ENCODE measurements at regions not wholly inside any gene's neighbourhood (a gene's known extent, or its start where the extent isn't known, plus 50 kb on each side); places are given as distances from the start of the nearest gene placed in this dataset.

DNA sequence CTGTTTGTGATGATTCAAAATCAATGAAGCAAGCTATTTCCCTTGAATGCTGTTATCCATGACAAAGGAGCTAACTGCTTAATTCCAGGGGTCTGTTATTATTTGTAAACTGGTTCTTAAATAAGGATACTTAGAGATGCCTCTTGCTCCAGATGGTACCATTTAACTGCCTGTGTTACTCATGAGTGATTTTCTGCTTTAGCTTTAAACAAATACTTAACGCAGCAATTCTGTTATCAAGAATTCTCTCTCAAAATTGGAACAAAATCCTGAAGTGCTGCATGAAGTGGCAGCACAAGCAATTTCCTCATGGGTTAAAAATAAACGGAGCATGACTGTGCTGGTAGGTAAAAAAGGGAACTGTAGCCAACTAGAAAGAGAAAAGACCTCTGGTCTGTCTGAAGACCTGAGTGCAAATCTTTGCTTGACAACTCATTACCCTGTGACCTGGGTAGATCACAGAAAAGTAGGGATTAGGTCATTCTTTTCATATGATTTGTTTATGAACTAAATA is 62.5 kb upstream of the GBE1 start:
- Histone ChIP-seq H3K36me3 (ENCODE audit: control insufficient read depth in 2 of 2, extremely low read depth in 1 of 2, insufficient read depth in 2 of 2, low read length in 2 of 2) (no peaks in the 10 kb centered on the region), H3K9me3 (ENCODE audit: control insufficient read depth, low read depth, low read length) (no peaks in the 10 kb centered on the region), H3K9ac (ENCODE audit: control insufficient read depth, extremely low read depth, insufficient read depth, low read length) (no peak overlapping the region), H3K4me1 (ENCODE audit: control insufficient read depth, extremely low read depth, insufficient read depth, low read length) (no peaks in the 10 kb centered on the region), H2AFZ (ENCODE audit: control insufficient read depth, low read length) (no peak overlapping the region), H3K9me1 (ENCODE audit: control insufficient read depth, extremely low read depth, insufficient read depth, low read length) (no peaks in the 10 kb centered on the region), H3K4me3 (ENCODE audit: control insufficient read depth in 2 of 3, extremely low read depth in 1 of 3, insufficient read depth in 2 of 3, low read depth in 1 of 3, low read length in 3 of 3) (no peak overlapping the region), H4K20me1 (ENCODE audit: control insufficient read depth, extremely low read depth, insufficient read depth, low read length) (no peaks in the 10 kb centered on the region), H3K4me2 (ENCODE audit: control insufficient read depth, extremely low read depth, insufficient read depth, low read depth, low read length) (no peak overlapping the region), H3K27ac (ENCODE audit: control insufficient read depth, insufficient read depth, low read length) (no peak overlapping the region), H3K79me2 (ENCODE audit: control insufficient read depth, insufficient read depth, low read length) (no peaks in the 10 kb centered on the region), H3K27me3 (ENCODE audit: control insufficient read depth, extremely low read depth, insufficient read depth, low read length) (no peaks in the 10 kb centered on the region)
- DNase-seq (ENCODE audit: low read depth, low spot score) (no peak), FAIRE-seq (no peak)
- no peak for TF ChIP-seq EZH2 (IDR thresholded peaks at IDR 0.05; ENCODE audit: low read length)
- no peak for TF ChIP-seq CTCF (optimal IDR thresholded peaks at IDR 0.05 in 1 of 3, IDR thresholded peaks at IDR 0.05 in 1 of 3, conservative IDR thresholded peaks at IDR 0.05 in 1 of 3; ENCODE audit: extremely low read depth in 1 of 3, insufficient read depth in 2 of 3, low read length in 3 of 3)
- dilution Hi-C loops (cut with MboI; ENCODE audit: extremely low pct_ligation_motif_present, low sequenced_read_pairs), result no loop called here

DNA sequence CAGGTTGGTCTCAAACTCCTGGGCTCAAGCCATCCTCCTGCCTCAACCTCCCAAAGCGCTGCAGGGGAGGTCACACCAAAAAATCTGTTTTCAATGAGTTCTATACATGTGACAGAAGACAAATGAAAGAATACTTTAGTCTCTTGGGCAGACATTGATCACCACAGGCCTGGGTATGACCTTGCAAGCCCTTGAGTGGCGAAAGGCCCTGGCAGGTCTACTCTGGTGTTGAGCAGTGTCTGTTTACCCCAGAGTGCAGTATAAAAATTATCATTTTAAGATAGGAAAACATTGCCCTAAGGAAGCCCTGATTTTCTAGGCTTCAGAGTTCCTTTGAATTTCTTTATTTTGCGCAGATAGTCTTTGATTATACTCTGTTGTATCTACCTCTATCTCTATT is 61.6 kb upstream of the GBE1 start:
- no peak for FAIRE-seq
- TF ChIP-seq EZH2 (IDR thresholded peaks at IDR 0.05; ENCODE audit: low read length) (no peak), CTCF (optimal IDR thresholded peaks at IDR 0.05 in 1 of 3, IDR thresholded peaks at IDR 0.05 in 1 of 3, conservative IDR thresholded peaks at IDR 0.05 in 1 of 3; ENCODE audit: extremely low read depth in 1 of 3, insufficient read depth in 2 of 3, low read length in 3 of 3) (no peak)
- H3K4me2 ChIP-seq (ENCODE audit: control insufficient read depth, extremely low read depth, insufficient read depth, low read depth, low read length), result no peak overlapping the region
- H3K9ac ChIP-seq (ENCODE audit: control insufficient read depth, extremely low read depth, insufficient read depth, low read length), result no peak overlapping the region
- H3K4me3 ChIP-seq (ENCODE audit: control insufficient read depth in 2 of 3, extremely low read depth in 1 of 3, insufficient read depth in 2 of 3, low read depth in 1 of 3, low read length in 3 of 3), result no peak overlapping the region
- H2AFZ ChIP-seq (ENCODE audit: control insufficient read depth, low read length), result no peak overlapping the region
- no peaks in the 10 kb centered on the region for H3K9me1 ChIP-seq (ENCODE audit: control insufficient read depth, extremely low read depth, insufficient read depth, low read length)
- H3K79me2 ChIP-seq (ENCODE audit: control insufficient read depth, insufficient read depth, low read length), result no peaks in the 10 kb centered on the region
- no peaks in the 10 kb centered on the region for H4K20me1 ChIP-seq (ENCODE audit: control insufficient read depth, extremely low read depth, insufficient read depth, low read length)
- dilution Hi-C loops (cut with MboI; ENCODE audit: extremely low pct_ligation_motif_present, low sequenced_read_pairs), result no loop called here
- H3K27me3 ChIP-seq (ENCODE audit: control insufficient read depth, extremely low read depth, insufficient read depth, low read length), result no peaks in the 10 kb centered on the region
- H3K27ac ChIP-seq (ENCODE audit: control insufficient read depth, insufficient read depth, low read length), result no peak overlapping the region
- H3K4me1 ChIP-seq (ENCODE audit: control insufficient read depth, extremely low read depth, insufficient read depth, low read length), result no peaks in the 10 kb centered on the region
- no peak for DNase-seq (ENCODE audit: low read depth, low spot score)
- no peaks in the 10 kb centered on the region for H3K36me3 ChIP-seq (ENCODE audit: control insufficient read depth in 2 of 2, extremely low read depth in 1 of 2, insufficient read depth in 2 of 2, low read length in 2 of 2)
- H3K9me3 ChIP-seq (ENCODE audit: control insufficient read depth, low read depth, low read length), result no peaks in the 10 kb centered on the region

All from keratinocyte (primary cell).